ENCODE measurements at regions not wholly inside any gene's neighbourhood (a gene's known extent, or its start where the extent isn't known, plus 50 kb on each side); places are given as distances from the start of the nearest gene placed in this dataset.

- intact Hi-C loops (cut with DNase I): no loop called here
- Histone ChIP-seq H3K27me3 (no peaks in the 10 kb centered on the region), H3K27ac (no peak overlapping the region), H3K4me1 (replicated peaks in 1 of 2) (no peaks in the 10 kb centered on the region), H3K4me3 (no peak overlapping the region), H3K36me3 (replicated peaks in 1 of 2) (no peaks in the 10 kb centered on the region), H3K9me3 (replicated peaks in 1 of 3) (no peaks in the 10 kb centered on the region)
- no peak for DNase-seq
- TF ChIP-seq POLR2A (IDR thresholded peaks at IDR 0.05): no peak
These were observed 388.4 kb downstream of the TFEC start for GRCh38 chr7:115642194-115642593.

GRCh38 chr7:115638853-115639252 lies 391.7 kb downstream of the TFEC start:
- no peaks in the 10 kb centered on the region for H3K9me3 ChIP-seq (replicated peaks in 1 of 3)
- no peak overlapping the region for H3K4me3 ChIP-seq
- TF ChIP-seq POLR2A (IDR thresholded peaks at IDR 0.05): no peak
- TF ChIP-seq, protein P1, sequence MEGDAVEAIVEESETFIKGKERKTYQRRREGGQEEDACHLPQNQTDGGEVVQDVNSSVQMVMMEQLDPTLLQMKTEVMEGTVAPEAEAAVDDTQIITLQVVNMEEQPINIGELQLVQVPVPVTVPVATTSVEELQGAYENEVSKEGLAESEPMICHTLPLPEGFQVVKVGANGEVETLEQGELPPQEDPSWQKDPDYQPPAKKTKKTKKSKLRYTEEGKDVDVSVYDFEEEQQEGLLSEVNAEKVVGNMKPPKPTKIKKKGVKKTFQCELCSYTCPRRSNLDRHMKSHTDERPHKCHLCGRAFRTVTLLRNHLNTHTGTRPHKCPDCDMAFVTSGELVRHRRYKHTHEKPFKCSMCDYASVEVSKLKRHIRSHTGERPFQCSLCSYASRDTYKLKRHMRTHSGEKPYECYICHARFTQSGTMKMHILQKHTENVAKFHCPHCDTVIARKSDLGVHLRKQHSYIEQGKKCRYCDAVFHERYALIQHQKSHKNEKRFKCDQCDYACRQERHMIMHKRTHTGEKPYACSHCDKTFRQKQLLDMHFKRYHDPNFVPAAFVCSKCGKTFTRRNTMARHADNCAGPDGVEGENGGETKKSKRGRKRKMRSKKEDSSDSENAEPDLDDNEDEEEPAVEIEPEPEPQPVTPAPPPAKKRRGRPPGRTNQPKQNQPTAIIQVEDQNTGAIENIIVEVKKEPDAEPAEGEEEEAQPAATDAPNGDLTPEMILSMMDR (IDR thresholded peaks at IDR 0.05): no peak
- no peak for DNase-seq
- no peak overlapping the region for H3K27ac ChIP-seq
- no peaks in the 10 kb centered on the region for H3K27me3 ChIP-seq
- no peaks in the 10 kb centered on the region for H3K4me1 ChIP-seq (replicated peaks in 1 of 2)
- WGBS, 4 donors: 76 to 87% (median 81%) methylated on average over 4 of the region's 4 CpGs
- no peaks in the 10 kb centered on the region for H3K36me3 ChIP-seq (replicated peaks in 1 of 2)
- intact Hi-C loops (cut with DNase I): no loop called here

DNA sequence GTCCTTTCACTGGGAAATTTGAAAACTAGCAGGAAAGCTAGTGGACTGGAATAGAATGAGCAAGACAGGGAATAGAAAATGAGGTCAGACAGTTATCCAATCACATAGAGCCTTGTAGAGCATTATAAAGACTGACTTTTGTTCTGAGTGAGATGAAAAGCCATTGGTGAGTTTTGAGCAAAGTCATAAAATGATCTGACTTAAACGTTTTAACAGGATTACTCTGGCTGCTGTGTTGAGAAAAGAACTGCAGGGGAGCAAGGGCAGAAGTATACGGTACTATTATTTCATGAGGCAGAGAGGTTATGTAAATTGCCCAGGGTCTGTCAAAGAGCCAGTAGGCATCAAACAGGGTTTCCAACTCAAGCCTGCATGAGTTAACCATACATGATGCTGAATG lies 393.4 kb downstream of the TFEC start:
- no peak overlapping the region for H3K27ac ChIP-seq
- intact Hi-C loops (cut with DNase I): no loop called here
- TF ChIP-seq POLR2A (IDR thresholded peaks at IDR 0.05): no peak
- TF ChIP-seq, protein P1 (IDR thresholded peaks at IDR 0.05): no peak
- H3K4me1 ChIP-seq (replicated peaks in 1 of 2): no peaks in the 10 kb centered on the region
- no peaks in the 10 kb centered on the region for H3K9me3 ChIP-seq (replicated peaks in 1 of 3)
- no peak overlapping the region for H3K4me3 ChIP-seq
- H3K36me3 ChIP-seq (replicated peaks in 1 of 2): no peaks in the 10 kb centered on the region
- H3K27me3 ChIP-seq: no peaks in the 10 kb centered on the region
- no peak for DNase-seq
- 51 to 57% (median 54%) methylated on average over 2 of the region's 2 CpGs for WGBS, 4 donors

GRCh38 chr7:115635876-115636275 lies 394.7 kb downstream of the TFEC start:
- no peak overlapping the region for H3K27ac ChIP-seq
- intact Hi-C loops (cut with DNase I): no loop called here
- WGBS, 4 donors: 55 to 61% (median 59%) methylated on average over 6 of the region's 6 CpGs
- TF ChIP-seq, protein P1 (IDR thresholded peaks at IDR 0.05): no peak
- TF ChIP-seq POLR2A (IDR thresholded peaks at IDR 0.05): no peak
- H3K4me1 ChIP-seq (replicated peaks in 1 of 2): no peaks in the 10 kb centered on the region
- DNase-seq: no peak
- no peaks in the 10 kb centered on the region for H3K27me3 ChIP-seq
- H3K36me3 ChIP-seq (replicated peaks in 1 of 2): no peaks in the 10 kb centered on the region
- no peaks in the 10 kb centered on the region for H3K9me3 ChIP-seq (replicated peaks in 1 of 3)
- no peak overlapping the region for H3K4me3 ChIP-seq

DNA sequence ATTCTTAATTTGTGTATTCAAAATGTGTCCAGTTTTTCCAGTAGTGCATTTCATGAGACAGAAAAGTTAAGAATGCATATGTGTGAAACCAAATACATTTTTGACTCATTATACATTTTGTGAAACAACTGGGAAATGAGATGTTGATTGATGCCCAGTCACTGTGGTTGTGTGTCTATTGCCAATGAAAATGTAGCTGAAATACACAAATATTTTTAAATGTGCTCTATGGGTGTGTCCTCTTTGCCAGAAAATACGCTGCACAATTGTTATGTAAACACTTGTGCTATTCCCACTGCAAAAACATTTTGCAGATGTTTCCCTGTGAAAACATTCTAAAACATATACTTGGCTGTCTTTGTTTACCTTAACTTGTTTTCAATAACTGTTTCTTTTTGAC lies 395.2 kb downstream of the TFEC start:
- no peak overlapping the region for H3K4me3 ChIP-seq
- 48 to 64% (median 51%) methylated on average over 1 of the region's 1 CpG for WGBS, 4 donors
- DNase-seq: no peak
- intact Hi-C loops (cut with DNase I): no loop called here
- no peaks in the 10 kb centered on the region for H3K4me1 ChIP-seq (replicated peaks in 1 of 2)
- H3K9me3 ChIP-seq (replicated peaks in 1 of 3): no peaks in the 10 kb centered on the region
- no peaks in the 10 kb centered on the region for H3K36me3 ChIP-seq (replicated peaks in 1 of 2)
- TF ChIP-seq POLR2A (IDR thresholded peaks at IDR 0.05): no peak
- TF ChIP-seq, protein P1 (IDR thresholded peaks at IDR 0.05): no peak
- H3K27me3 ChIP-seq: no peaks in the 10 kb centered on the region
- no peak overlapping the region for H3K27ac ChIP-seq
